Stimulated activated CD8-positive, alpha-beta memory T cell treated with anti-CD3 and anti-CD28 coated beads, Interleukin-7, amount 100 ng/mL, for 48 hours (primary cell): ENCODE measurements at regions not wholly inside any gene's neighbourhood (a gene's known extent, or its start where the extent isn't known, plus 50 kb on each side); places are given as distances from the start of the nearest gene placed in this dataset.

ENCODE experiments used
- DNase-seq, 2 donors: peaks; one replicate each; pipeline ENCODE4 v3.0.0-alpha.2; 2020; ENCODE audit warnings: low read depth in 1 of 2; ENCODE audit errors: extremely low read depth in 1 of 2

GRCh38 chr1:90561103-90561783 lies 155.9 kb downstream of the BARHL2 start:
- DNase-seq, result no peak

DNA sequence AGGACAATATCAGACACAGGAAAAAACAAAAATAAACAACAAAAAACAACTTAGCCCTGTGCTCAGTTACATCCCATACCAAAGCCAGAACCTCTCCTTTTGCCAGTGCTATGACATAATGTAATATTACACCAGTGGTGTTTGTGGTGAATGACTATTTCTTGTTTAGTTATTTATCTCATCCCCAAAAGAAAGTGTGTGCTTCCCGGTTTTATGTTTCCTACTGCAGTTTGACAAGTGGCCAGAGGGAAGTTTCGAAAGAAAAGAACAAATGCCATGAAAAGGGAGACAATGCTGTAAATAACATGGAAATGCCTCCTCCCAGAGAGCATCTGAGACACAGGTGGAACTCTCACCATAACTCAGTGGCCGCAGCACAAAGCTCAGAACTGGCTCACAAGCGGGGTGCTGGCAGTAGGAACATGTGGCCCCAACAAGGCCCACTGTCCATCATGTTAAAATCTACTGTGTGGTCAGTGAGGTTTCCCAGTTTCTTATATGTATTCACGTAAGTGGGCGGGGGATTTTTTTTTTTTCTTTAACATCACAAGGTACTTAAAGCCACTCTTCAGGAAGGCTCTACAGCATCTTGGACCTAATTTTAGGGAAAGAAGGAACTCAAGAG lies 158.2 kb downstream of the BARHL2 start:
- DNase-seq, result no peak

DNA sequence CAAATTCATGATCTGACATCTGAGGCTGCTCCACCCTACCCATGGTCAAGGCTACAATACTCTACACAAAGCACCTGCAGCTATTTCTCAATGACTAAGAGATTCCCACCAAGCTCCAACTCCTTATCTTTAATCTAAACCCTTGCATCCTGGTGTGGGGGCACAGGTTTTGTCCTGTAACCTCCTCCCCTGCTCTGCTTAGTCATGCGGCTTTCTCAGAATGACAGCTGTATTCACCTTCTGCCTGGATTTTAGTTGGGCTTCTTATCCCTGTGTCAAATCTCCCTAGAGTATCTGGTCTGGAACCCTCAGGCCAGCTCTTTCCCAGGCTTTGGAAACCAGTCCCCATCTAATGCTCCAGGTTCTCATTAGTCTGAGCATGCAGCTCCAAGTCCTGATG lies 159.0 kb downstream of the BARHL2 start:
- peak in 1 of 2 donors; percentile 5 for DNase-seq

DNA sequence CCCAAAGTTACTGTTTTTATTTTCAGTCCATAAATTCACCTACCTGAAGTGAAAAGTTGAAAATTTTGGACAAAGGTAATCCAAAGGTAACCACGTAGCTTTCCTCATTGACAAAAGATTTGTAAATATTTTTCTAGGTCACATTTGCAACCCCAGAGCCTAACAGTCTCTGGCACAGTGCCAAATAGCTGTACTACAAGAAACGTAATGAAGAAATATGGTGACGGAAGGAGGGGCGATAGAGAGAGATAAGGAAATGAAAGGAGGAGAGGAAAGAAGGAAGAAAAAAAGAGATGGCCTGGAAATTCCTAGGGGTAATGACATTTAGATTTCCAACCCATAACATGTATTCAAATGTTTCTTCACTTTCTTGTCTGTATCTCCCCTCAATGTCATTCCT lies 159.4 kb downstream of the BARHL2 start:
- DNase-seq, result no peak

GRCh38 chr1:90550626-90551406 lies 166.3 kb downstream of the BARHL2 start:
- DNase-seq, result no peak

GRCh38 chr1:90544356-90544755 lies 172.7 kb downstream of the BARHL2 start:
- no peak for DNase-seq

DNA sequence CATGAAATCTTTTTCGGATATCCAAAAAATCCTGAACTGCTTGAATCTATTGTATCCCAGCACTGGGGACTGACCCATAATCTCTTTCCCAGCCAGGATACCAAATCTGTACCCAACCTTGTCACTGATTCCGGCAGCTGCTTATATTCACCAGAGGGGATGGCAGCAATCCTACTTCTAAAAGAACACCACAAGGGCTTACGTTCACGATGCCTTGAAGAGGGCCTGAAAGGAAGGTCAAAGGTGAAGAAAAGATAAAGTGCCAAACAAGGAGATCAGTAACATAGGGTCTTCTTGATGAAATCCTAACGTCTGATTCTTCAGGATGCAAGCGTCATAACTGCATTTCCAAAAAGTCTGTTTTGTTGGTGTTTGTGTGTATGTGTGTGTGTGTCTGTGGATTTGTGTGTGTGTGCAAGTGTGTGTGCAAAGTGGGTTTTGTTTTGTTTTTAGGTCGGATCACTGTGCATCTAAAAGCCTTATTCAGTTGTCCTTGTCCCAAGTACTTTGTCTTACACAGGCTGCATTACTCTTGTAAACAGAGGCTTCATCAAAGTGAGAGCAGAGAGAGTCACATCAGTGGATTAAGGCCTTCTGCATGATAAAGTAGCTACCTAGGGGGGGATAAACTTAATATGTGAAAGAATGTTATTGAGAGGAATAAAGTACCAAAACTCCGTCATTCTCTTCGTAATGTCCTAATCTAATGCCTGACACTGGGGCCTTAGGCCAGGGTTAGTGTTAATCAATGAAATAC lies 179.3 kb downstream of the BARHL2 start:
- DNase-seq, result no peak

- DNase-seq, result no peak
Measured at GRCh38 chr1:90534663-90535295, 182.3 kb downstream of the BARHL2 start.

- no peak for DNase-seq
Measured at GRCh38 chr1:90534116-90534515, 183.0 kb downstream of the BARHL2 start.

GRCh38 chr1:90526954-90527353 lies 190.1 kb downstream of the BARHL2 start:
- no peak for DNase-seq

DNA sequence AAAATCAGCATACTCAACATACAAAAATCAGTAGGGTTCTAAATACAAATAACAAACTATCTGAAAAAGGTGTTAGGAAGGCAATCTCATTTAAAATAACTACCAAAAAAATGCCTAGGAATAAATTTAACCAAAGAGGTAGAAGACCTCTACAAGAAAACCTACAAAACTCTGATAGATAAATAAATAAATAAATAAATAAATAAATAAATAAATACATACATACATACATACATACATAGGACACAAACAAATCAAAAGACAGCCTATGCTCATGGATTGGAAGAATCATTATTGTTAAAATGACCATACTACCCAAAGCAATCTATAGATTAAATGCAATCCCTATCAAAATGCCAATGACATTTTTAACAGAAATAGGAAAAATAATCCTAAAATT lies 194.7 kb downstream of the BARHL2 start:
- no peak for DNase-seq

GRCh38 chr1:90513956-90514355 lies 203.1 kb downstream of the BARHL2 start:
- DNase-seq, result no peak

DNA sequence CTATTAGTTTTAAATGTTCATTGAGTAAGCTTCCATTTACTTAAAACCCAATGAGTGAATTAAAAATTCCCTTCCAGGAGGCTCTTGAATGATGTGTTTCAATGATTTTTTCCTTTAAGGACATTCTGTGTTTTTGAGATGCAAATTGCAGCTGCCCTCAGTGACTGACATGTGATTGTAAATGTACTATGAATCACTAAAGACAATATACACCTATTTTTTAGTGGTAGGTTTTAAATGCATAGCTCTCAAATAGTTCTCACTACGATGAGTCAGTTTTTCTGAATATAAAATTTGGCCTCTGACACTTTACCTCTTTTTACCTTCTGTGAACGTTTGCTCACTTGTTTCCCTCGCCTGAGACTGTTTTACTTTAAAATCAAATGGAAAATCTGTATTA lies 204.7 kb downstream of the BARHL2 start:
- no peak for DNase-seq

DNA sequence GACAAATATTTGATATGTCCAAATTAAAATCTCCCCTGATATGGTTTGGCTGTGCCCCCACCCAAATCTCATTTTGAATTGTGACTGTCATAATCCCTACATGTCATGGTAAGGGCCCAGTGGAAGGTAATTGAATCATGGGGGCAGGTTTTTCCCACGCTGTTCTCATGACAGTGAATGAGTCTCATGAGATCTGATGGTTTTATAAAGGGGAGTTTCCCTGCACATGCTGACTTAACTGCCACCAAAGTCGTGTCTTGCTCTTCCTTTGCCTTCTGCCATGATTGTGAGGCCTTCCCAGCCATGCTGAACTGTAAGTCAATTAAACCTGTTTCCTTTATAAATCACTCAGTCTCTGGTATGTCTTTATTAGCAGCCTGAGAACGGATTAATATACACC lies 207.0 kb downstream of the BARHL2 start:
- DNase-seq, result no peak

DNA sequence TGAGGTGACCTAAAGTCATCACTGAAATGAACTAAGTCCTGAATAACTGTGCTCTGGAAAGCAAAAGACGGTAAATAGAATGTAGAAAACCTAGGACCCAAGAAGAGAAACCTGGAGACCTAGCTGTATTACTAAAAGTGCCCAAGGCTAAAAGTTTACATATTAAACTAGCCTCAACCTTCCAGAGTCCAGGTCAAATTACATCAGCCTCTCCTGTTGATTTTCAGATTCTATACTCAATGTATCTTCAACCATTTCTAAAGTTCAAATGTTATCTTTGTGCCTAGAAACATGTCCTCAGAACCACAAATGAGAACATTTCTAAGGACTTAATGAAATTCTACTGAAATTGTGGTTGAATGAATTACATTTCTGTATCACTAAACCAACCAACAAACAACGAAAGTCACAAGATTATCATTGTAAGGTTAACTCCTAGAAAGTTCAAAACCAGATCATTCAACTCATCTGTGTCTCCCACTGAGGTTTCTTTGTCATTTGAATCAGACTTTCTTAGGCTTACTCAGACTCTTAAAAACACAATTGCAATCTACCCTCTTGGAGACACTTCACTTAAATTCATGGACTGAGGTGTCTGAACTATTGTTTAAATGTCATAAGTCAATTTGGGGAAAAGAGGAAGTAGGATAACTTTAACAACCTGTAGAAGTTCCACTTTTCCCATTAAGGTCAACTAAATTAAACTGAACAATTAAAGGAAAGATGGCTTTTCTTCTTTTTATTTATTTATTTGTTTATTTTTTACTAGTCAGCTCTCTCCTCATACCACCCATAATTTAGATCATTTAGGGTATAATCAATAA lies 207.7 kb downstream of the BARHL2 start:
- DNase-seq, result no peak

DNA sequence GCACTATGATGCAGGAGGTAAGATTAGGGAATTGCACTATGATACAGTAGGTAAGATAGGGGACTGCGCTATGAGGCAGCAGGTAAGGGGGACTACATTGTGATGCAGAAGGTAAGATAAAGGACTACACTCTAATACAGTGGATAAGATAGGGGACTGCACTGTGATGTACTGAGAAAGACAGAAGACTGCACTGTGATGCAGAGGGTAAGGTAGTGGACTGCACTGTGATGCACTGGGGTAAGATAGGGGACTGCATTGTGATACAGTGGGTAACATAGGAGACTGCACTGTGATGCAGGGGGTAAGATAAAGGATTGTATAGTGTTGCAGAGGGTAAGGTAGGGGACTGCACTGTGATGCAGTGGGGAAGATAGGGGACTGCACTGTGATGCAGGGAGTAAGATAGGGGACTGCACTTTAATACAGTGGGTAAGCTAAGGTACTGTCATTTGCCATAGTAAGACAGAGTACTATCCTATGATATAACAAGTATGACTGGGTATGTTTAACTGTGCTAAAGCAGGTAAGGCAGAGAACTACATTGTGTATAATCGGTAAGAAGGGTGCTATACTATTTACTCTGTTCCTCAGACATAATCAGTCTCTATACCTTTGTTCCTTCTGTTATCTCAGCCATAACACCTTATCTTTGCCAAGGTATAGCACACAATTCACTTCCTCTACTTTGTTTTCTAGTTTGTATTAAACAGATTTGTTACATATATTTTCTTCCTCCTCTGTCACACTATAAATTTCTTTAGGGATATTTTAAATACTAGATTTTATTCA lies 208.5 kb downstream of the BARHL2 start:
- DNase-seq, result no peak

GRCh38 chr1:90507173-90507572 lies 209.9 kb downstream of the BARHL2 start:
- no peak for DNase-seq

DNA sequence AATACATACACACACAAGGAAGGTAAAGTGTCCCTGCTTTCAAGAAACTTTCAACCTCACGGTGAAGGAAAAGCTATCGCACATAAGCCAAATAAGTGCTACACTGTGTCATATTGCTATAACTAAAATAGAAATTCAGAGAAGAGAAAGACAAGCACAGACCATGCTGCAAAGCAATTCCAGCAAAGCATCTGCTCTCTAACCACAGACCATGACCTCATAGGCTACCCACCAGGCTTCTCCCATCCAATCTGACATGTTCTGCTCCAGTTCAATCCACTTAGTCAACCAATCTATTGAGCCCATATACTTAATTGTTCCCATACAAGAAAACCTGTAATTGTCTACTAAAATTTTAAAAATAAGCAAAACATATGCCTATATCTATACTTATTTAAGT lies 211.3 kb downstream of the BARHL2 start:
- no peak for DNase-seq

DNA sequence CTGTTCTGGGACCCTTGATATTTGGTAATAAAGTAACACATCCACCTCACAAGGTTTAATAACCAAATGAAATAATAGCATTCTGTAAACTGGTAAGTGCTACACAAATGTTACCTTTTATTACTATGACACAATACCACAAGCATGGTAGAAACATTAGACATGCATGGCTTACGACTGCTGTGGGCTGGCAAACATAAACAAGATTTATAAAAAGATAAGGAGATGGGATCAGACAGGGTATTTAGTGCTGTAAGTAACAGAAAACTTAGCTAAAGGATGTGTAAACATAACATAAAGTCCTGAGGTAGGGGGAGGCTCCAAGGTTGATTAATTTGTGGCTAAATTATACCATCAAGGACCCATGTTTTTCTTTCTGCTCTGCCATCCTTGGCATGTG lies 212.6 kb downstream of the BARHL2 start:
- DNase-seq, result no peak
